Glomerular visceral epithelial cell (primary cell): ENCODE measurements at regions not wholly inside any gene's neighbourhood (a gene's known extent, or its start where the extent isn't known, plus 50 kb on each side); places are given as distances from the start of the nearest gene placed in this dataset.

ENCODE experiments used
- DNase-seq: peaks from one replicate; pipeline ENCODE4 v3.0.0-alpha.2; 2016; ENCODE audit errors: extremely low spot score

GRCh38 chr2:58913082-58913726, 672.1 kb upstream of the FANCL start:
- no peak for DNase-seq

GRCh38 chr2:58911877-58912276, 670.8 kb upstream of the FANCL start:
- no peak for DNase-seq

DNA sequence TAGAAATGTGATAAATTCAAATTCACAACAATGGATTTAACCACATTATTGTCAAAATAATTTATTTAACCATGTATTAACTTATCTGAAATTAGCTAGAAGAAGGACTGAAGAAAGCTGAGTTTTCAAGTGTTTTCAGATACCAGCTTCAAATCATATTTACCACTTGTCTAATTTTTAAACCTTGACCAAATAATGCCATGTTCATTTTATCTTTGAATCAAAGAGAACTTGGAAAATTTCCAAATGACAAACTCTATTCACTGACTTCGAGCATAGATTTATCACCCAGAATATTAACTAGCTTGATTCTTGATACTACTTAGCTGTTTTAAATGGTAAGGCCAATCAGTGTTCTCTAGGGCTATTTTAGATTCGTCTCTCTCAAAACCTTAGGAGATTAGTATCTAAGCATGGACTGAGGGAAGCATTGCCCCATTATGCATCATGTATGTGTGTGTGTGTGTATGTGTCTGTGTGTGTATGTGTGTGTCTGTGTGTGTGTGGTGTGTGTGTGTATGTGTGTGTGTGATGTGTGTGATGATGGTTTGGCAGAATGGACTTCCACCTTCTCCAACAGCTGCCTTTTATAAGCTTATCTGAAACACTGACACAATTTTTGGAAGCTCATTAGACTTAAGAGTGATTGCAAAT, 667.5 kb upstream of the FANCL start:
- DNase-seq: no peak

- no peak for DNase-seq
Measured at GRCh38 chr2:58907644-58908043, 666.5 kb upstream of the FANCL start.

GRCh38 chr2:58906081-58906645, 665.0 kb upstream of the FANCL start:
- no peak for DNase-seq

GRCh38 chr2:58904095-58904494, 663.0 kb upstream of the FANCL start:
- no peak for DNase-seq

DNA sequence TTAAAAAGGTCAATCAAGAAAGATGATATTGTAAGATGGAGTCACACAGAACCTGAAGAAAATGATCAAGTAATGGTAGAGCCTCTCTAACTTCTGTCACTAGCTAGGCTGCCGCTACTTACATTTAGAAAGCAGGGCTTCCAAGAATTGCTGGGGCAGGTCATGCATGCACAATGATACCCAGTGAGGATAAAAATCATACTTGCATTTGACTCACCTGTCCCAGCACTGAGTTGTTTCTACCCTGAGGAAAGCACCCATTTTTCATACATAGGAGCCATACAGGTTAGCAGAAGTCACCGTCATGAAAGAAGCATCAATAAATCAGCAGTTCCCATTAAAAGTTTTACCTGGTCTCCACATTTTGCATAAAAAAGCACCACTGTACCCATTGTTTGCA, 662.3 kb upstream of the FANCL start:
- DNase-seq: no peak

GRCh38 chr2:58900246-58901027, 659.3 kb upstream of the FANCL start:
- no peak for DNase-seq

DNA sequence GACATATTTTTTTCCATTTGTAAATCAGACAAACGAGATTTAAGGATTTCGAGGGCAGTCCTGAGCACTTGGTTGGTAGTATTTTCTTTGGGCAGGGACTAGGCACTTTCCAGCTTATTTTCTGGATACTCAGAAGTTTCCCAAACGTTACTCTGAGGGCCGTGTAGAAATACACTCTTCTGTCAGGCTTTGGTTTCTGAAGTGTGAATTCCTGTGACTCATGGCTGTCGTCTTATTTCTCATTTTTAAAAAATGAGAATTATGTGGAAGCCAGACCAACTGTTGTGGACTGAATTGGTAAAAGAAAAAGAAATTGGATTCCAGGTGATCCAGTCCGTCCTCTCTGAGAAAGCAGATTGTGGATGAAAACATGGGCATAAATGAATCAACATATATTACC, 658.6 kb upstream of the FANCL start:
- DNase-seq: no peak

GRCh38 chr2:58896638-58897037, 655.5 kb upstream of the FANCL start:
- DNase-seq: no peak

GRCh38 chr2:58895857-58896256, 654.7 kb upstream of the FANCL start:
- DNase-seq: no peak

- no peak for DNase-seq
Measured at GRCh38 chr2:58893656-58894351, 652.7 kb upstream of the FANCL start.

GRCh38 chr2:58891828-58892377, 650.8 kb upstream of the FANCL start:
- no peak for DNase-seq

DNA sequence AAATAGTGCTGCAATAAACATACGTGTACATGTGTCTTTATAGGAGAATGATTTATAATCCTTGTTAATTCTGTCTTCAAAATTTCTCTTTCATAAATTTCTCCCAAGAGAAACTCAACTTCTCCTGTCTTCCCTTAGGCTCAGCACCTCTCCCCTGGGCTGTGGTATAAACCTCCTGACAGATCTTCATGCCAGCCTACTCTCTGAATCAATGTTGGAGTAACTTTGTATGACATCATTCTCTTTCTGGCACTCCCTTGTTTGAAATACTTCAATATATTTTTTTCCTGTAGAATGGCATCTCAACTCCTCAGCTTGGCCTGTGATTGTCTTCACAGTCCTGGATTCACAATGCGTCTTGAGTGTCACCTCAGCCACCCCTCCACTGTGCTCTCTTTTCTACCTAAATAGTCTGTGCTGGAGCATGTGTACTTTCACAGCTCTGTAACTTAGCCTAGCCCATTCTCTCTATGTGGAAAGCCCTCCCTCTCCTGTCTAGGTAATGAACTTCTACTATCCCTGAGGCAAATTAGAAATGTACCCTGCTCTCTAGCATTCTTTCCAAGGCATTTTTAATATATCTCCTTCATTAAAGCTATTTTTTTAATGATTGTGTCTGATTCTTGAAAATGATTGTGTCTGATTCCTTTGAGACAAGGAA, 649.9 kb upstream of the FANCL start:
- DNase-seq: no peak

GRCh38 chr2:58886009-58886408, 644.9 kb upstream of the FANCL start:
- no peak for DNase-seq

DNA sequence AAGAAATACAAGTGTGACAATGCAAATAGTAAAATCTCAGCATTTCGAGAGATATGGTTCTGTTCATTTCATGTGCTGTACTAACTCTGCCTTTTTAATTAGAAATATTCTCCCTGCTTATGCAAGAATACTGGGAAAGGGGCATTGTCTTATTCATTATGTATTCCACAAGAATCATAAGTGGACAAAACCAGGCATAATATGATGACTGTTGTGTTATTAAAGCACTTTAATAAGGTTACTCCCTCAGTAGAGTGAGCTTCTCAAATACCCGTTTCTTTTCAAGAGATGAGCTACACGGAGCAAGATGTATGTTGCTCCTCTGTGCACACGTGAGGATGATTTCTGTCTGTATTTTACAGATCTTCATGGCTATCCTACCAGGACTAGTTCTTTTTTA, 638.7 kb upstream of the FANCL start:
- no peak for DNase-seq

- no peak for DNase-seq
Measured at GRCh38 chr2:58878778-58879177, 637.7 kb upstream of the FANCL start.

GRCh38 chr2:58876126-58876525, 635.0 kb upstream of the FANCL start:
- no peak for DNase-seq

DNA sequence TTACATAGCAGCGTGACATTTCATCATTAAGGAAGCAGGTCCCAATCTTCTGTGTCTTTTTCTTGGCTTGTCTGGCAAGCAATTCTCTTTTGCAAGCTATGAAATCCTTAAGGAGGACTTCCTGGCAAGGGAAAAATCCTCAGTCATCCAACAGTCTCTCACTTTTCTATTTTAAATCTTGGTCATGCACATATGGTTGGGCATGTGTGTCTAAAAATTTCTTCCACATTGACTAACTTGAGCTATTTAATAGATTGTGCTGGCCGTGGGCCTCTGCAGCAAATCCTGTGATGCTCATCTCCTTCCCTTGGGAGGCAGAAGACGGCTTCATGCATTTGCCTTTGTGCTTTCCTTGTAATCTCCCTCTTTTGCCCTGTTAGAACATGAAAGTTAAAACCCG, 634.3 kb upstream of the FANCL start:
- no peak for DNase-seq

DNA sequence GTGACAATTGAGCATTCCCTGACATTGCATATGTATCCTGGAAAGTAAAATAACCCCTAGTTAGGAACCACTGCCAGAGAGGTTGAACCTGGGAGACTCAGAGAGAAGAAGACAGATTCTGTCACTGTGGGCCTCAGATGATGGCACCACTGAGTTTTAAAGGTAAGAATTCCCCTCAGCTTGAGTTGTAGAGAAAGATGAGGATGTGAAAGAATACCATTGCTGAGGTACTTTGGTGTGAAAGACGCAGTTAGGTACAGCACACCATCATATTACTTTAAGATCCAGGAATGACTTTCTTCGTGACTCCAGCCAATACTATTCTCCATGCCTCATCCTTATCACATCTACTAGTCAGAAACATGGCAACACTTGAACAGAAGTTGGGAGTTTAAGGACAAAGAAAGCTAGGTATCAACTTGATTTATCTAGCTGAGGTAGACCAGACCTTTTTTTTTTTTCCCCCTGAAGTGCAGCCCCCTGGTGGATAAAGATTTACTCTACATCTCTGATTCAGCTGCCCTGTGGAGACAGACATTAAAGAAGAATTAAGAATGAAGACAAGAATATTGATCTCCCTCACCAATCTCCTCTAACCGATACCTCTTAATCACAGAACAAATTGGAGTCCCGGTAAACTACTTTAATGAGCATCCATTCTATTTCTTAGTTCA, 630.5 kb upstream of the FANCL start:
- no peak for DNase-seq

- no peak for DNase-seq
Measured at GRCh38 chr2:58870704-58871103, 629.6 kb upstream of the FANCL start.
